OCI-M2 (cell line): ENCODE measurements at regions not wholly inside any gene's neighbourhood (a gene's known extent, or its start where the extent isn't known, plus 50 kb on each side); places are given as distances from the start of the nearest gene placed in this dataset.

Experiments used
- DNase-seq: peaks from one replicate; lab custom pipeline; 2025; ENCODE audit not compliant: unreplicated experiment; lab: John Stamatoyannopoulos, UW

- DNase-seq = no peak
These were observed 93.0 kb upstream of the DUSP10 start for GRCh38 chr1:221834698-221835513.

GRCh38 chr1:221832617-221833016, 90.7 kb upstream of the DUSP10 start:
- no peak for DNase-seq

- DNase-seq = no peak
These were observed 90.3 kb upstream of the DUSP10 start for GRCh38 chr1:221832151-221832550.

- DNase-seq = no peak
These were observed 87.6 kb upstream of the DUSP10 start for GRCh38 chr1:221829327-221830015.

GRCh38 chr1:221827307-221827642, 85.4 kb upstream of the DUSP10 start:
- DNase-seq = no peak

GRCh38 chr1:221824909-221825308, 83.0 kb upstream of the DUSP10 start:
- no peak for DNase-seq

- no peak for DNase-seq
These were observed 82.1 kb upstream of the DUSP10 start for GRCh38 chr1:221824025-221824424.

- DNase-seq = no peak
These were observed 81.7 kb upstream of the DUSP10 start for GRCh38 chr1:221823561-221823960.

- no peak for DNase-seq
These were observed 81.3 kb upstream of the DUSP10 start for GRCh38 chr1:221823149-221823548.

GRCh38 chr1:221822591-221822990, 80.7 kb upstream of the DUSP10 start:
- no peak for DNase-seq

- no peak for DNase-seq
These were observed 75.0 kb upstream of the DUSP10 start for GRCh38 chr1:221816899-221817298.

- DNase-seq = no peak
These were observed 73.8 kb upstream of the DUSP10 start for GRCh38 chr1:221815660-221816059.

- no peak for DNase-seq
These were observed 72.0 kb upstream of the DUSP10 start for GRCh38 chr1:221813887-221814286.

- no peak for DNase-seq
These were observed 71.2 kb upstream of the DUSP10 start for GRCh38 chr1:221812905-221813597.

- DNase-seq = no peak
These were observed 70.3 kb upstream of the DUSP10 start for GRCh38 chr1:221812088-221812752.

GRCh38 chr1:221810406-221810805, 68.5 kb upstream of the DUSP10 start:
- no peak for DNase-seq

- no peak for DNase-seq
These were observed 67.5 kb upstream of the DUSP10 start for GRCh38 chr1:221809091-221810029.

GRCh38 chr1:221806984-221807383, 65.1 kb upstream of the DUSP10 start:
- no peak for DNase-seq

- DNase-seq = no peak
These were observed 64.3 kb upstream of the DUSP10 start for GRCh38 chr1:221806236-221806635.

GRCh38 chr1:221805121-221805520, 63.2 kb upstream of the DUSP10 start:
- DNase-seq = no peak
